GM13977 (cell line): ENCODE measurements at regions not wholly inside any gene's neighbourhood (a gene's known extent, or its start where the extent isn't known, plus 50 kb on each side); places are given as distances from the start of the nearest gene placed in this dataset.

ENCODE experiments used
- DNase-seq: peaks from one replicate; pipeline ENCODE4 v3.0.0; 2012; ENCODE audit warnings: low spot score
- CTCF ChIP-seq: IDR thresholded peaks from 2 replicates; pipeline ENCODE4 v1.5.1; 2012; ENCODE audit warnings: mild to moderate bottlenecking, control low read depth; ENCODE audit not compliant: insufficient read depth; ENCODE audit errors: extremely low read depth, missing control alignments
- in situ Hi-C: fragments of 300-500 bp; cut with MboI; formaldehyde crosslinking; loops from one replicate; pipeline ENCODE4 v1.12.0; 2022; ENCODE audit warnings: low sequenced_read_pairs, low pct_unique_long_range_greater_than_20kb, mixed read lengths, inconsistent platforms; ENCODE audit not compliant: unreplicated experiment

GRCh38 chr12:91317306-91317705 is 134.7 kb upstream of the DCN start:
- in situ Hi-C loops, result loop anchor here (25.0 kb wide), 1 partner anchor 330 kb away; no protein-coding TSS in a partner anchor
- no peak for DNase-seq
- TF ChIP-seq CTCF, result no peak

- in situ Hi-C loops, result loop anchor here (25.0 kb wide), 1 partner anchor 330 kb away; no protein-coding TSS in a partner anchor
- no peak for DNase-seq
- TF ChIP-seq CTCF, result no peak
These were observed 134.3 kb upstream of the DCN start for GRCh38 chr12:91316907-91317269.

- DNase-seq, result no peak
- in situ Hi-C loops, result loop anchor here (25.0 kb wide), 1 partner anchor 329 kb away; no protein-coding TSS in a partner anchor
- TF ChIP-seq CTCF, result no peak
These were observed 133.7 kb upstream of the DCN start for GRCh38 chr12:91316161-91316906.

GRCh38 chr12:91311081-91311480 is 128.5 kb upstream of the DCN start:
- in situ Hi-C loops, result loop anchor here (25.0 kb wide), 1 partner anchor 324 kb away; no protein-coding TSS in a partner anchor
- TF ChIP-seq CTCF, result no peak
- no peak for DNase-seq

- in situ Hi-C loops, result loop anchor here (25.0 kb wide), 1 partner anchor 322 kb away; no protein-coding TSS in a partner anchor
- no peak for TF ChIP-seq CTCF
- no peak for DNase-seq
These were observed 126.8 kb upstream of the DCN start for GRCh38 chr12:91309450-91309849.

- DNase-seq, result no peak
- in situ Hi-C loops, result loop anchor here (25.0 kb wide), 1 partner anchor 321 kb away; no protein-coding TSS in a partner anchor
- no peak for TF ChIP-seq CTCF
These were observed 125.5 kb upstream of the DCN start for GRCh38 chr12:91307957-91308670.
